Gastroesophageal sphincter (tissue), 4 donors: ENCODE measurements at regions not wholly inside any gene's neighbourhood (a gene's known extent, or its start where the extent isn't known, plus 50 kb on each side); places are given as distances from the start of the nearest gene placed in this dataset.
"Not testable (repeated sequence)": the region's sequence is repeated elsewhere in the genome, so short reads cannot be mapped to it uniquely, and the experiment has no call there.

Experiments
- ATAC-seq: fragments of 150-250 bp; one replicate; pipeline ENCODE4 v1.9.1; 2016; ENCODE audit warnings: mild to moderate bottlenecking, moderate library complexity
- H3K27ac ChIP-seq, 4 donors: fragments of 200-600 bp; sonication (generic) in 3 of 4; 1 replicate in 3 of 4; 2 replicates in 1 of 4; pipeline ENCODE4 v1.5.1; 2016 to 2019
- H3K27me3 ChIP-seq: fragments of 200-600 bp; sonication (generic); one replicate; pipeline ENCODE4 v1.5.1; 2019
- H3K36me3 ChIP-seq, 2 donors: fragments of 200-600 bp; sonication (generic); one replicate each; pipeline ENCODE4 v1.5.1; 2019; ENCODE audit warnings: control low read depth in 1 of 2
- H3K4me1 ChIP-seq, 3 donors: fragments of 200-600 bp; sonication (generic); 1 replicate in 2 of 3; 2 replicates in 1 of 3; pipeline ENCODE4 v1.5.1; 2016 to 2019; ENCODE audit warnings: control low read depth in 2 of 3
- H3K4me3 ChIP-seq, 2 donors: fragments of 200-600 bp; sonication (generic); one replicate each; pipeline ENCODE4 v1.5.1; 2019; ENCODE audit warnings: mild to moderate bottlenecking in 1 of 2, moderate library complexity in 1 of 2
- H3K9me3 ChIP-seq, 3 donors: fragments of 200-600 bp; sonication (generic); one replicate each; pipeline ENCODE4 v1.5.1; 2017 to 2019; ENCODE audit warnings: control low read depth in 2 of 3
- CTCF ChIP-seq, 4 experiments: fragments of 200-600 bp in 2 of 4; fragments of 450-650 bp in 2 of 4; sonication (generic) in 1 of 4; IDR thresholded peaks; one replicate each; pipeline ENCODE4 v1.5.1; 2017 to 2019; ENCODE audit warnings: antibody characterized with exemption in 4 of 4, mild to moderate bottlenecking in 2 of 4, moderate library complexity in 2 of 4
- EP300 ChIP-seq: sonication (generic); formaldehyde crosslinking; IDR thresholded peaks from one replicate; pipeline ENCODE4 v1.6.1; 2017; ENCODE audit warnings: antibody characterized with exemption, mild to moderate bottlenecking
- POLR2A ChIP-seq, 2 donors: fragments of 450-650 bp; IDR thresholded peaks; one replicate each; pipeline ENCODE4 v1.6.1; 2017; ENCODE audit warnings: antibody characterized with exemption in 2 of 2, mild to moderate bottlenecking in 2 of 2, moderate library complexity in 1 of 2
- POLR2AphosphoS5 ChIP-seq: sonication (generic); formaldehyde crosslinking; IDR thresholded peaks from one replicate; pipeline ENCODE4 v1.6.1; 2017; ENCODE audit warnings: antibody characterized with exemption
- WGBS, 2 donors: methylation state at CpG; one replicate each; pipeline ENCODE4 v1.1.5; 2018; ENCODE audit warnings: low coverage in 1 of 2; 5-methylcytosine and 5-hydroxymethylcytosine counted together

- H3K36me3 ChIP-seq, result no peaks in the 10 kb centered on the region
- no peak overlapping the region for H3K27ac ChIP-seq
- ATAC-seq, result no peak
- no peak for TF ChIP-seq CTCF (IDR thresholded peaks at IDR 0.05)
- TF ChIP-seq POLR2A (IDR thresholded peaks at IDR 0.05), result no peak
- no peak for TF ChIP-seq EP300
- TF ChIP-seq POLR2AphosphoS5, result no peak
- H3K4me3 ChIP-seq, result no peak overlapping the region
- H3K27me3 ChIP-seq, result no peaks in the 10 kb centered on the region
- H3K9me3 ChIP-seq, result peaks cover 0 to 4% (median 0%) of the 10 kb centered on the region in 3 donors
- WGBS, 2 donors, result 80% methylated on average over 2 of the region's 2 CpGs
- no peaks in the 10 kb centered on the region for H3K4me1 ChIP-seq
These were observed 1671.0 kb upstream of the B3GALT2 start for GRCh38 chr1:194857413-194857812.

- TF ChIP-seq CTCF (IDR thresholded peaks at IDR 0.05) (no peak), POLR2A (IDR thresholded peaks at IDR 0.05) (no peak)
- Histone ChIP-seq H3K4me3 (no peak overlapping the region), H3K36me3 (no peaks in the 10 kb centered on the region), H3K4me1 (no peaks in the 10 kb centered on the region), H3K9me3 (no peaks in the 10 kb centered on the region), H3K27me3 (no peaks in the 10 kb centered on the region), H3K27ac (no peak overlapping the region)
- no peak for ATAC-seq
These were observed 1662.4 kb upstream of the B3GALT2 start for GRCh38 chr1:194848846-194849245.

GRCh38 chr1:194846488-194846887 is 1660.1 kb upstream of the B3GALT2 start:
- TF ChIP-seq CTCF (IDR thresholded peaks at IDR 0.05), result no peak
- TF ChIP-seq EP300, result no peak
- TF ChIP-seq POLR2AphosphoS5, result no peak
- TF ChIP-seq POLR2A (IDR thresholded peaks at IDR 0.05), result no peak
- ATAC-seq, result no peak
- H3K9me3 ChIP-seq, result no peaks in the 10 kb centered on the region
- no peak overlapping the region for H3K27ac ChIP-seq
- WGBS, 2 donors, result 89 to 100% methylated on average over 1 of the region's 1 CpG
- H3K36me3 ChIP-seq, result no peaks in the 10 kb centered on the region
- no peaks in the 10 kb centered on the region for H3K4me1 ChIP-seq
- H3K4me3 ChIP-seq, result no peak overlapping the region
- H3K27me3 ChIP-seq, result no peaks in the 10 kb centered on the region

DNA sequence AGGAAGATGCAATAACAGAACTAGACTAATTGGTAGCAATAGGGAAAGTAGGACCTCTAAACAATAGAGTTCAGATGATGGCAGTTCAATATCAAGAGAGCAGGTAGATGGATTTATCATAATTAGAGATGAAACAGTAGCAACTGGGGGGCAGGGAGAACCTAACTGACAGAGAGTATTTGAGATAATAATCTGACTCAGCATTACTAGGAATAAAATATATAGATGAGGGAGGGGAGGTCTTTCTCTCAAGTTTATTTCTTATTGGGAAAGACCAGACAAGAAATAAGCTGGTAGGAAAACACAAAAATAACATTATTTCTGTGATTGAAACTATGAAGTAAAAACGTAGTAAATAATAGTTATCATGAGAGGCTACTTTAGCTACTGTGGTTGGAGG is 1656.7 kb upstream of the B3GALT2 start:
- no peaks in the 10 kb centered on the region for H3K4me1 ChIP-seq
- H3K9me3 ChIP-seq, result peaks cover 0 to 6% (median 0%) of the 10 kb centered on the region in 3 donors
- no peaks in the 10 kb centered on the region for H3K27me3 ChIP-seq
- WGBS, 2 donors, result 64 to 80% methylated on average over 1 of the region's 1 CpG
- no peak overlapping the region for H3K4me3 ChIP-seq
- H3K36me3 ChIP-seq, result no peaks in the 10 kb centered on the region
- no peak overlapping the region for H3K27ac ChIP-seq
- ATAC-seq, result no peak
- TF ChIP-seq EP300, result no peak
- no peak for TF ChIP-seq CTCF (IDR thresholded peaks at IDR 0.05)
- TF ChIP-seq POLR2AphosphoS5, result no peak
- TF ChIP-seq POLR2A (IDR thresholded peaks at IDR 0.05), result no peak

DNA sequence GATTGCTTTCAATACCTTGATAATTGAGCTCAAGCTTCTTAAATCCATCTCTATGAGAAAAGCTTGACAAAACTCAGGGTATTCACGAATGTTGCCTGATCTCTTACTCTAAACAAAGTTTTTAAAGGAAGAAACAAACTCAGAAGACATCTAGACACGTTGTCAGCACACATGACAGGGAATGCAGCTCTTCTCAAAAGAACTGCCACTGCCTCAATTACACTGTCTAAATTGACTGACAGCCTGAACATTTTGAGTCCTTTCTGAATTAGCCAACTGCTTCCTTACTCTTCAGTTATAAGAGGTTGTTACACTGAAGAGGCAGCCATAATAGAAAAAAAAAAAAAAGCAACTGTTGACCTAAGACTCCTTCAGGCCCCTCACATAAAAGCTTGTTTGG is 1646.7 kb upstream of the B3GALT2 start:
- H3K36me3 ChIP-seq, result no peaks in the 10 kb centered on the region
- TF ChIP-seq CTCF (IDR thresholded peaks at IDR 0.05), result no peak
- TF ChIP-seq POLR2A (IDR thresholded peaks at IDR 0.05), result no peak
- TF ChIP-seq EP300, result no peak
- TF ChIP-seq POLR2AphosphoS5, result no peak
- no peak overlapping the region for H3K4me3 ChIP-seq
- H3K9me3 ChIP-seq, result no peaks in the 10 kb centered on the region
- 58 to 74% methylated on average over 2 of the region's 2 CpGs for WGBS, 2 donors
- H3K27me3 ChIP-seq, result no peaks in the 10 kb centered on the region
- no peak overlapping the region for H3K27ac ChIP-seq
- no peaks in the 10 kb centered on the region for H3K4me1 ChIP-seq
- no peak for ATAC-seq

- not testable (repeated sequence) for H3K27me3 ChIP-seq, H3K27ac ChIP-seq, ATAC-seq, H3K9me3 ChIP-seq, H3K4me1 ChIP-seq, H3K4me3 ChIP-seq, H3K36me3 ChIP-seq
- 76 to 80% methylated on average over 1 of the region's 1 CpG for WGBS, 2 donors
These were observed 1645.2 kb upstream of the B3GALT2 start for GRCh38 chr1:194831595-194831994.
